Fibroblast of pulmonary artery (primary cell): ENCODE measurements at regions not wholly inside any gene's neighbourhood (a gene's known extent, or its start where the extent isn't known, plus 50 kb on each side); places are given as distances from the start of the nearest gene placed in this dataset.

Experiments
- DNase-seq: peaks from one replicate; pipeline ENCODE4 v3.0.0-alpha.2; 2010; ENCODE audit warnings: low read depth
- H3K4me3 ChIP-seq: replicated peaks from 2 replicates; pipeline ENCODE4 v1.5.1; 2011; ENCODE audit warnings: low read depth, mild to moderate bottlenecking, control low read depth, low read length, moderate library complexity
- TF ChIP-seq, protein P1 (sequence below): IDR thresholded peaks from 2 replicates; pipeline ENCODE4 v1.5.1; 2011; ENCODE audit warnings: mild to moderate bottlenecking, control low read depth, low read length, inconsistent platforms; ENCODE audit errors: missing control alignments

DNA sequence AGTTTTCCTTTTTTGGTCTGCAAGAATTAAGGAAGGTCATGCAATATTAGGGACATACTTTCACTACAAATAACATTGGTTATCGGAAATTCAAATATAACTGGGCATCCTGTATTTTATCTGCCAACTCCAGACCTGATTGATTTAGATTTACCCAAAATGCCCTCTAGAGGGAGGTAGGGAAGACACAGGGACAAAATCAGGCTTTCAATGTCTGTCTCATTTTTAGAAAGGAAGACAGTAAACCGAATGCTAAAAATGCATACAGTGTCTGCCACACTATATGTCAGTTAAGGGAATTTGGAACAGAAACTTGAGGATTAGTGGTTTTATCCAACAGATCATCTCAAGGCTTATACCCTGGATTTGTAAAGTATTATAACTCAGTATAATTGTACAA is 161.7 kb upstream of the SOX9 start:
- TF ChIP-seq, protein P1, sequence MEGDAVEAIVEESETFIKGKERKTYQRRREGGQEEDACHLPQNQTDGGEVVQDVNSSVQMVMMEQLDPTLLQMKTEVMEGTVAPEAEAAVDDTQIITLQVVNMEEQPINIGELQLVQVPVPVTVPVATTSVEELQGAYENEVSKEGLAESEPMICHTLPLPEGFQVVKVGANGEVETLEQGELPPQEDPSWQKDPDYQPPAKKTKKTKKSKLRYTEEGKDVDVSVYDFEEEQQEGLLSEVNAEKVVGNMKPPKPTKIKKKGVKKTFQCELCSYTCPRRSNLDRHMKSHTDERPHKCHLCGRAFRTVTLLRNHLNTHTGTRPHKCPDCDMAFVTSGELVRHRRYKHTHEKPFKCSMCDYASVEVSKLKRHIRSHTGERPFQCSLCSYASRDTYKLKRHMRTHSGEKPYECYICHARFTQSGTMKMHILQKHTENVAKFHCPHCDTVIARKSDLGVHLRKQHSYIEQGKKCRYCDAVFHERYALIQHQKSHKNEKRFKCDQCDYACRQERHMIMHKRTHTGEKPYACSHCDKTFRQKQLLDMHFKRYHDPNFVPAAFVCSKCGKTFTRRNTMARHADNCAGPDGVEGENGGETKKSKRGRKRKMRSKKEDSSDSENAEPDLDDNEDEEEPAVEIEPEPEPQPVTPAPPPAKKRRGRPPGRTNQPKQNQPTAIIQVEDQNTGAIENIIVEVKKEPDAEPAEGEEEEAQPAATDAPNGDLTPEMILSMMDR, result peak; percentile 65
- peak; percentile 20 for DNase-seq

DNA sequence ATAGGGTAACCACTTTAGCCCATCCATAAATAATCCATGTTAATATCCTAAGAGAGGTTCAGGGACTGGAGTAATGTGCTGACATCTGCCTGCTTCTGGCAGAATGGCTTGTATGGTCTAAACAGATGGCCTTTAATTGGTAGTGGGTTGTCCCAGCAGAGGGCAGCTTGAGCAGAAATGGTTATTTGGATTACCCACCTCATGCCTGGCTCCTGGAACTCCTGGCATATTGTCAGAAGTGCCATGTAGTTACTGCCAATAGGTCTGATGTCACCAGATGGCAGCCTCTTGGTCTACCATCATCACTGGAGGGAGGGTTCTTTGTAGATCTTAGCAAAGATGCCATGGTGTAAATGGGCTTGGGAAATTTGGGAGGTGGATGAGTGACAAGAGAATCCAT is 157.5 kb upstream of the SOX9 start:
- DNase-seq, result no peak
- H3K4me3 ChIP-seq, result no peak overlapping the region
- TF ChIP-seq, protein P1, result no peak

More for the DNA sequence above, 161.7 kb upstream of the SOX9 start:
- no peak overlapping the region for H3K4me3 ChIP-seq

DNA sequence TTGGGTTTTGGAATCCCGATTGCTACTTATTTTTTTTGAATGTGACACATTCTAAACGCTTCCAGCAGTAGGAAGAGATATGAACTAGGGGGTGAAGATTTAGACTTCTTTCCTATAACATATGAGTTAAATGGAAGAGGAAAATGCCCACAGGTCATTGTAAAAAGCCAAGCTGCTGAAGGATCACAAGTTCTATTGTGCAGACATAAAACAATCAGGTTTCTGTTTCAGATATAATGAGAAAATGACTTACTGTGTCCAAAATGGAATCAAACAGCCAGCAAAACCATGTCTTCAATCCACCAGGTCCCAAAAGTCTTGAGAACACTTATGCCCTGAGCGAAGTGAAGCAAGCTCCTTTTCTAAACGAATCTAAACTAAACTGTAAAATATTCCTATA is 157.0 kb upstream of the SOX9 start:
- TF ChIP-seq, protein P1, result no peak
- no peak overlapping the region for H3K4me3 ChIP-seq
- DNase-seq, result no peak

DNA sequence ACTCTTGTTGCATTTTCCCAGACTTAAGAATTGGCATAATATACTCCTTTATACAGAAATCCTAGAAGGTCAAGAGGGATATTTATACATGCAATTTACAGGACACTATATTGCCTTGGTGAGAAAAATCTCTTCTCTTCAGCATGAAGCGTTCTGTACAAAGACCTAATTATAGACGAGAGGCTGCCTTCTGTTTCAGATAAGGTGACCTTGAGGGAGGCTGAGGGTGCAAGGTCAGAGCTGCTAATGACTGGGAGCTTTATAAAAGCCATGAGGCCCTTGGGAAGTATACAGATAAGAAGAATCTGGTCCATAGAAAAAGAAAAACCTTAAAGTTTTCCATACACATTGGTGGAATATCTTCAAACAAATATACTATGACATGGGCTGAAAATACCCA is 156.3 kb upstream of the SOX9 start:
- no peak for DNase-seq
- H3K4me3 ChIP-seq, result no peak overlapping the region
- TF ChIP-seq, protein P1, result no peak

DNA sequence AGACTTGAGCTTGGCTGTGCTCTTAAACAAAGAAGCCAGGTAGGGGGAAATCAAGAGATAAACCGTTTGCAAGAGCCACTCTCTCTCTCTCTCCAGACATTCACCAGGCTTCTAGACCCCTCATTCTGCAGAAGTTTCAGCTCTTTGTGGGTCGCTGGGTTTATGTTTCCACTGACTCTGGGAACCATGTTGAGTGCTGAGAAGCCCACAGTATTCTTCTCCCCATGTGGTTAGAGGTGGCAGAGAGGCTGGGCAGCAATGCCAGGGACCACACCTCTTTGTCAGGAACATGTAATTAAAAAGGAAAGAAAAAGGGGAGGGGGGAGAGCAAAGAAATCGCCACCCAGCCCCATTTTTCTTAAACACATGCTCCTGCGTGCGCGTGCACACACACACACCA is 154.8 kb upstream of the SOX9 start:
- DNase-seq, result no peak
- TF ChIP-seq, protein P1, result no peak
- H3K4me3 ChIP-seq, result no peak overlapping the region

DNA sequence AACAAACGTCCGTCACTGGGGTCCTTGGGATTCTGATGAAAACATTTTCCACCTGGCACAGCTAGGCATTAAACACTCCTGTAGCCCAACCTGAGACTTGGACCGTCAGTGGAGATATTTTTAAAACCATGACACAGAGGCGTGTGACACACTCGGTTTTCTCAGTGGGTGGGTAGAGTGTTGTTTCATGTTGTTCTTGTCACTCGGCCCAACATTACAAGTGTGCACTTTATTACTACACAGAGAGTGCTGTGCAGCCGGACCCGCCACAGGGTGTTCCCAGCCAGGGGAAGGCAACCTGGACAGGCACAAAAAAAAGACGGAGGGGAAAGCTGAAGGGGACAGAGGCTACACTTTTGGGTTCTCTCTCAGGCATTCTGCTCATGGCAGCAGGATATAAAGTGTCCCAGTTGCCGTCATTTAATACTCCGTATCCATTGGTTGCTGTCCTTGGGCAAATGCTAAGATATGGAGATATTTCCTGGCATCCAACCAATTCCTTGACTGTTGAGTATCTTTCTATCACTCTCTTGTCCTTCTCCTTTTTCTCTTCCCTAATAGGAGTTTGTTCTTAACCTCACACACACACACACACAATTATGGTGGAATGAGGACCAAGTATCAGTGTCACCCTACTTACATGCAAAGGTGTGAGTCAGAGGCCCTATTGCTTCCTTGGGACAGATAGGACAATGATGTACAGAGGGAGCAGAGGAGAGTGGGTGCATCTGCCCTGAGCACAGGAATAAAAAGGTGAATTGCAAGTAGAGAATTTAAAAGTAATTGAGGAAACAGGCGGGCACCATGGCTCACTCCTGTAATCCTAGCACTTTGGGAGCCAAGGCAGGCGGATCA is 154.1 kb upstream of the SOX9 start:
- no peak for DNase-seq
- TF ChIP-seq, protein P1, result no peak
- no peak overlapping the region for H3K4me3 ChIP-seq

DNA sequence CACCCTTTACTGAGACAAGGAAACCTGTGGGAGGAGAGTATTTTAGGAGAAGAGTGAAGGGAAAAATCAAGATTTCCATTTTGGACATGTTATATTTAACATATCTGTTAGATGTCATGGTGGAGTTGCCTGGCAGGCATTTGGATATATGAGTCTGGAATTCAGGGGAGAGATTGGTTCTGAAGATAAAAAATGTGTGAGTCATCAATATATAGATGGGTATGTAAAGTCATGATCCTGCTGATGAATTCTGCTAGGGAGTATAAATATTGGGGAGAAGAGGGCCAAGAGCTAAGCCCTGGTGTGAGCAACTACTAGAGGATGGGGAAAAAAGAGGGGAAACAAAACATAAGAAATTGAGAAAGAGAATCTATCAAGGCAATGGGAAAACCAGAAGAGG is 151.3 kb upstream of the SOX9 start:
- H3K4me3 ChIP-seq, result no peak overlapping the region
- DNase-seq, result no peak
- TF ChIP-seq, protein P1, result no peak
